Adrenal gland (tissue), 5 donors: ENCODE measurements at regions not wholly inside any gene's neighbourhood (a gene's known extent, or its start where the extent isn't known, plus 50 kb on each side); places are given as distances from the start of the nearest gene placed in this dataset.

Experiments
- CTCF ChIP-seq, 6 experiments: fragments of 450-650 bp in 4 of 6; fragments of 200-600 bp in 2 of 6; sonication (generic) in 1 of 6; IDR thresholded peaks; 1 replicate in 5 of 6; 2 replicates in 1 of 6; pipeline versions ENCODE4 v1.5.1 to v1.8.0; 2016 to 2021; ENCODE audit warnings: antibody characterized with exemption in 6 of 6, mild to moderate bottlenecking in 2 of 6, moderate library complexity in 1 of 6
- POLR2A ChIP-seq, 2 donors: fragments of 450-650 bp; IDR thresholded peaks; one replicate each; pipeline ENCODE4 v1.6.1; 2017; ENCODE audit warnings: antibody characterized with exemption in 2 of 2, mild to moderate bottlenecking in 2 of 2, moderate library complexity in 1 of 2
- donor health status: DM: no; HTN: no; CAD: no.

- TF ChIP-seq POLR2A (IDR thresholded peaks at IDR 0.05) (no peak), CTCF (IDR thresholded peaks at IDR 0.05) (no peak)
These were observed 113.8 kb upstream of the CD82 start for GRCh38 chr11:44451706-44452105.
